ENCODE measurements at regions not wholly inside any gene's neighbourhood (a gene's known extent, or its start where the extent isn't known, plus 50 kb on each side); places are given as distances from the start of the nearest gene placed in this dataset.

DNA sequence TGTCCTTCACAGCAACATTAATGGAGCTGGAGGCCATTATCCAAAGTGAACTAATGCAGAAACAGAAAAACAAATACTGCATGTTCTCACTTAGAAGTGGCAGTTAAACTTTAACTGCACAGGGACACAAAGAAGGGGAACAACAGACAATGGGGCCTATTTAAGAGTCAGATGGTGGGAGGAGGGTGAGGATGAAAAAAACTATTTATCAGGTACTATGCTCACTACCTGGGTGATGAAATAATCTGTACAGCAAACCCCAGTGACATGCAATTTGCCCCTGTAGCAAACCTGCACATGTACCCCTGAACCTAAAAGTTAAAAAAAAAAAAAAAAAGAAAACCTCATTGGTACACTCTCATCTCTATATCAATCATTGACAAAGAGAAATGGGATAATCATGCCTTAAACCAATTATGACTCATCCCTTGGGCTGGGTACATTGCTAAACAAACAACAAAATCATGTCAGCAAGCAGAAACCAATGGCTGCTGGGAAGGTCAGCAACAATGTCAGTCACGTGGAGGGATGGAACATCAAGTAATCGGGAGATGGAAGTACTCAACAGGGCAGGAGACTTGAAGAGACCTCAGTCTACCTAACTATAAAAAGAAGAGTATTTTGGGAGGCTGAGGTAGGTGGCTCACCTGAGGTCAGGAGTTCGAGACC is 479.2 kb downstream of the RMST start:
- H3K9me3 ChIP-seq (replicated peaks) = peaks cover 14% of the 10 kb centered on the region
- intact Hi-C loops (cut with micrococcal nuclease) = no loop called here
- TF ChIP-seq, protein P1, sequence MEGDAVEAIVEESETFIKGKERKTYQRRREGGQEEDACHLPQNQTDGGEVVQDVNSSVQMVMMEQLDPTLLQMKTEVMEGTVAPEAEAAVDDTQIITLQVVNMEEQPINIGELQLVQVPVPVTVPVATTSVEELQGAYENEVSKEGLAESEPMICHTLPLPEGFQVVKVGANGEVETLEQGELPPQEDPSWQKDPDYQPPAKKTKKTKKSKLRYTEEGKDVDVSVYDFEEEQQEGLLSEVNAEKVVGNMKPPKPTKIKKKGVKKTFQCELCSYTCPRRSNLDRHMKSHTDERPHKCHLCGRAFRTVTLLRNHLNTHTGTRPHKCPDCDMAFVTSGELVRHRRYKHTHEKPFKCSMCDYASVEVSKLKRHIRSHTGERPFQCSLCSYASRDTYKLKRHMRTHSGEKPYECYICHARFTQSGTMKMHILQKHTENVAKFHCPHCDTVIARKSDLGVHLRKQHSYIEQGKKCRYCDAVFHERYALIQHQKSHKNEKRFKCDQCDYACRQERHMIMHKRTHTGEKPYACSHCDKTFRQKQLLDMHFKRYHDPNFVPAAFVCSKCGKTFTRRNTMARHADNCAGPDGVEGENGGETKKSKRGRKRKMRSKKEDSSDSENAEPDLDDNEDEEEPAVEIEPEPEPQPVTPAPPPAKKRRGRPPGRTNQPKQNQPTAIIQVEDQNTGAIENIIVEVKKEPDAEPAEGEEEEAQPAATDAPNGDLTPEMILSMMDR (IDR thresholded peaks at IDR 0.05; ENCODE audit: borderline replicate concordance) = no peak
- H3K27me3 ChIP-seq (ENCODE audit: low read depth) = no peaks in the 10 kb centered on the region
- no peaks in the 10 kb centered on the region for H3K36me3 ChIP-seq
- H3K27ac ChIP-seq (replicated peaks) = no peak overlapping the region
- no peaks in the 10 kb centered on the region for H3K4me1 ChIP-seq
- no peak overlapping the region for H3K4me3 ChIP-seq
- no peak for DNase-seq

GRCh38 chr12:97943359-97943758 is 480.8 kb downstream of the RMST start:
- H3K4me1 ChIP-seq = no peaks in the 10 kb centered on the region
- no peak overlapping the region for H3K4me3 ChIP-seq
- TF ChIP-seq, protein P1 (IDR thresholded peaks at IDR 0.05; ENCODE audit: borderline replicate concordance) = no peak
- intact Hi-C loops (cut with micrococcal nuclease) = no loop called here
- no peaks in the 10 kb centered on the region for H3K27me3 ChIP-seq (ENCODE audit: low read depth)
- DNase-seq = no peak
- no peak overlapping the region for H3K27ac ChIP-seq (replicated peaks)
- peaks cover 21% of the 10 kb centered on the region for H3K9me3 ChIP-seq (replicated peaks)
- H3K36me3 ChIP-seq = no peaks in the 10 kb centered on the region

DNA sequence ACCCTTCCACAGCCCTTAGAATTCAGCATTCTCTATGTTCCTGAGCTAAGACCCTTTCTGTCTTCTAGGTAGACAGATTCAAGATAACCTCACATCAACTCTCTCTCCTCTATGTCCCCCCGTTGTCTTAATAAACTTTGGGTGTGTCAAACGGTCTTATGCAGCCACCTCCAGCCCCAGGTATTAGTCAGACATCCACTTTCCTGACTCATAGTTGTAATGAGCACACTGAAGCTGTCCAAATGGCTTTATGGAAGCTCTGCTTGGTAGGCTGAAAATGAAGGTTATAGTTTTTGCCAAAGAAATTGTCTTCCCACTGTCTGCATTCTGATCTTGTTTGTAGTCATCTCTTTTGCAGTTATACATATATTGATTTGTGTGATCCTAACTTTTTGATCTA is 482.0 kb downstream of the RMST start:
- Histone ChIP-seq H3K36me3 (no peaks in the 10 kb centered on the region), H3K9me3 (replicated peaks) (peaks cover 21% of the 10 kb centered on the region), H3K27ac (replicated peaks) (no peak overlapping the region), H3K27me3 (ENCODE audit: low read depth) (no peaks in the 10 kb centered on the region), H3K4me3 (no peak overlapping the region), H3K4me1 (no peaks in the 10 kb centered on the region)
- TF ChIP-seq, protein P1 (IDR thresholded peaks at IDR 0.05; ENCODE audit: borderline replicate concordance) = no peak
- no peak for DNase-seq
- intact Hi-C loops (cut with micrococcal nuclease) = no loop called here

GRCh38 chr12:97946701-97947100 is 484.1 kb downstream of the RMST start:
- Histone ChIP-seq H3K9me3 (replicated peaks) (peaks cover 15% of the 10 kb centered on the region), H3K27ac (replicated peaks) (no peak overlapping the region), H3K36me3 (no peaks in the 10 kb centered on the region), H3K4me3 (no peak overlapping the region), H3K4me1 (no peaks in the 10 kb centered on the region), H3K27me3 (ENCODE audit: low read depth) (no peaks in the 10 kb centered on the region)
- DNase-seq = no peak
- intact Hi-C loops (cut with micrococcal nuclease) = no loop called here
- TF ChIP-seq, protein P1 (IDR thresholded peaks at IDR 0.05; ENCODE audit: borderline replicate concordance) = no peak

- DNase-seq = no peak
- H3K27ac ChIP-seq (replicated peaks) = no peak overlapping the region
- H3K4me3 ChIP-seq = no peak overlapping the region
- TF ChIP-seq, protein P1 (IDR thresholded peaks at IDR 0.05; ENCODE audit: borderline replicate concordance) = no peak
- no peaks in the 10 kb centered on the region for H3K4me1 ChIP-seq
- no peaks in the 10 kb centered on the region for H3K27me3 ChIP-seq (ENCODE audit: low read depth)
- intact Hi-C loops (cut with micrococcal nuclease) = no loop called here
- H3K9me3 ChIP-seq (replicated peaks) = peaks cover 14% of the 10 kb centered on the region
- H3K36me3 ChIP-seq = no peaks in the 10 kb centered on the region
These were observed 486.0 kb downstream of the RMST start for GRCh38 chr12:97948591-97948990.

Data from left ventricle myocardium inferior (tissue), 1 donor.